ENCODE measurements at regions not wholly inside any gene's neighbourhood (a gene's known extent, or its start where the extent isn't known, plus 50 kb on each side); places are given as distances from the start of the nearest gene placed in this dataset.

DNA sequence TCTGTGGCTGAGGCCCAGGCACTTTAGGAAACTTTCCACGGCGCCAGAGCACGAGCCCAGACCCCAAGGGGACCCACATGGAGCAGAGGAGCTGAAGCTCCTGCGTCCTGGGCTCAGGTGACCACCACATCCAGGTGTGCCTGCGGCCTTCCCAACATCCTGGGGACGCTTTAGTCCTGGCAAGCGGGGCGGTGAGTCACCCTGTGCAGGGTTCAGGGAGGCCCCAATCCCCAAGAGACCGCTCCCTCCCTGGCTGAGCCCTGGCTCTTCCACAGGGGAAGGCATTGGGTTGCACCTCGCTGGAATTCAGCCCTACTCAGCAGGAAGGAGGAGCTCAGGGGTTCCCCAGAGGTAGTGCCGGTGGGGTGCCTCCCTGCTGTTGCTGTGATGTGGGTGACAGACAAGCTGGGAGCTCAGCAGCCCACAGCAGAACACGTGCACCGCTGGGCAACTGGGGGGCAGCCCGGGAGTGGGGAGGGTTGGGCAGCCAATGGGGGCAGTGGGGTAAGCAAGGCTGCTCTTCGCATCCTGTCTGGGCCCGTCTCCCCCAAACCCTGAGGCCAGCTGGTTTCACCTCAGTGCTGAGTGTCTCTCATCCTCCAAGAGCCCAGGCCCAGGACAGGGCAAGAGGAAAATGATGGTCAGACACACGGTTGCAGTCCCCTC is 802.8 kb downstream of the BRD1 start:
- no peak for DNase-seq

DNA sequence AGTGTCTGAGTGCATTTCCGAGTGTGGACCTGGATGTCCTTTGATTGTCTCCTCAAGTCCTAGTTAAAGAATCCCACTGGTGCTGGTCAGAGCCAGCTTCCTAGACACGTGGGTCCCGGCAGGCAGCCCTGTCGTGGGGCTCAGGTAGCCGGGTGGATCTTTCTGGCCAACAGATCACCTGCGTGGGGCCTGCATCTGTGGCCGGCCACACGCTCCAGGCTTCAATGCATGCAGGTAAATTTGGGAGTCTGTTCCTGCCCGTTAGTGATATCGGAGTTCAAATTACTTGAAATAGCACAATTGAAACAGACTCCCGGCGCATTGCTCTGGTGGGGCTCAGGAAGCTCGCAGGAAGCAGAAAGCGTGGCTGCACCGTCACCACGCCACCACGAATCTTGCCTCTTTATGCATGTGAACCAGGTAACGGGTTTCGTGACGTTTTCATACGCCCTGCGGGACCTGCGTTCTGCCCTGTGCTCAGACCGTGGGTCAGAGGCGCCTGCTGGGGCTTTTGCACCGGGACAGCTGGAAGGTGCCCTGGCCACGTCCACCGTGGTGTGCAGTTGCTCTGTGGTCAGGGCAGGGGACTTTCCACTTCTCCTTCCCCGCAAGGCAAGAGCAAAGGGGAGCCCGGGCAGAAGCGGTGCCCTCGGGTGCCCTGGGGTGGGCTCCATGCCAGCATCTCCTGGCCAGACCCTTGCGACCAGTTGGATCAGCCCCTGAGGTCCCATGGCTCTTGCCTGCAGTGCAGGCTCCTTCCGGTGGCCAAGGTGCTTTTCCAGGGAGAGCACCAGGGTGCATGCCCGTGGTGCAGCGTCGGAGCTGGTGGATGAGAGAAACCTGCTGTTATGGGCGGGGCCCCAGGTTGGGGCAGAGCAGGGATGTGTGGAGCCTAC is 803.5 kb downstream of the BRD1 start:
- no peak for DNase-seq

DNA sequence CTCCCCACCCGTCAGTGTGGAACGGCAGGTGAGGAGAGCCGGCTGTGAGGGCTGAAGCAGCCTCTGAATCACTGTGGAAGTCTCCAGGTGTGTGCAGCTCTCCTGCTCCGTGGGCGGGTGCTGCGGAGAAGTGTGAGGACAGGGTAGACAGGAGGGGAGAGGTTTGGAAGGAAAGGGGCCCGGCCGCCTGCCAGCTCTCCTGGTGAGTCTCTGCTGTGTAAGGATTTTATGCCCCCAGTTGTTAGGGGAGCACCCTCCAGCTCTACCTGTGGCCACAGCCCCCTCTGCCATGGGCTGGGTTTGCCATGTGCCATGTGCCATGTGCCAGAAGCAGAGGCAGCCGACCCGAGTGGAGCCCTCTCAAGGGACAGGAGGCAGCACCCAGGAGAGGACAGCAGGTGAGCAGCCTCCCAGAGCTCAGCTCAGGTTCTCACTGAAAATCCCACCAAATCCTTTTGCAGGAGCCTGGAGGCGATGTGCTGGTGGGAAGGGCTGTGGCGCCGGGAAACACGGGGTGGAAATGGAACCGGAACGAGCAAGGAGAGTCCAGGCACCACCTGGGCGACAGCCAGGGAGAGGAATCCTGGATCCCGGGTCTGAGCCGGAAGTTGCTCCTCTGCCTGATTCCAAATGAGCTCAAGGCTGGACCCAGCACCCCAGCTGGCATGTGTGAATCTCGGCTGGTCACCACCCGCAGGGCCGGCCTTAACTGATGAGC is 804.4 kb downstream of the BRD1 start:
- DNase-seq: no peak

DNA sequence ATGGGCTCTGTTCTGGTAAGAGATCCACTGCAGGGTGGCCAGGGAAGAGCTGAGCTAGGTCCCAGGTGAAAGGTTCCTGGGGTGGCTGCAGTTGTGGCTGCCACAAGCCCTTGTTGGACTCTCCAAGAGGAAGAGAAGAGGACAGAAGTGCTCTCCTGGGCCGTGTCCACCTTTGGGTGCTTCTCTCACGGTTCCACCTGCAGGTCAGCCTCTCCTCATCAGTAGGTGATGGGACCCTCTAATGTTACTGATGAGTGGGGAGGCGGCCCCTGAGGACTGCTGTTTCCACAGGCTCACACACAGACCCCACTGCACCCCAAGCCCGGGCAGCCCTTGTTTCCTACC is 804.9 kb downstream of the BRD1 start:
- DNase-seq: no peak

DNA sequence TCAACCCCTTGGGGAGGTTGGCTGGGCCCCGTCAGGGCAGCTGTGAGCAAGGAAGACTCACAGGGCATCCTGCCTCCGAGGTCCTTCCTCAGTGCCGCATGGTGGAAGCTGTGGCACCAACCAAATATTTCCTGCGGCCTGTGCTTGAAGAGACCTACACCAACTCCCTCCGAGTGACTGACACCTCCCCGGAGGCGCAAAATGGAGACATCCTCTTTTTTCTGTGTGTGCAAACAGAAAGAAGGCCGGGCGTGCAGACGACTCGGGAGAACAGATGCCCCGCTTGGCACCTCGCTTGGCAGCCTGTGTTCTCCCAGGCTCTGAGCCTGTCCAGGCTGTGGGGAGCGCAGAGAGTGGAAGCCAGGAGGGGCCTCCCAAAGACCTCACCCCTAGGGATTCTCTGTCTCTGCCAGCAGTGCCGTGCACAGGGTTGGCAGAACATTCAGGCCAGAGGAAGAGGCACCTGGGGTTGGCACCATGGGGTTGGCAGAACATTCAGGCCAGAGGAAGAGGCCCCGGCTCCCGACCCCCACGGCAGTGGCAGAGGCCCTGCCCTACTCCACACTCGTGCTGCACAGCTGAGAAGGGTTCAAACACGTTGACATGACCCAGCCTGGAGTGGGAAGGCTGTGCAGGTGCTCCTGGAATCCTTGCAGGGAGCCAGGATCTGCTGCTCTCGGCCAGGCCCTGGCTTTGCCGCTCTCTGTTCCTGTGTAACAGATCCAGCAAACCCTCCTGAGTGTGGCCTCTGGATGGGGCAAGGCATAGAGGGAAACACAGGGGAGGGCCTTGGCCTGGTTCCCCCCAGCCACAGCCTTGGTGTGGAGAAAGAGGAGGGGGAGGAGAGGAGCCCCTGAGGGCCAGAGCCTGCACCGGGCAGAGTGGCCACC is 805.5 kb downstream of the BRD1 start:
- no peak for DNase-seq

DNA sequence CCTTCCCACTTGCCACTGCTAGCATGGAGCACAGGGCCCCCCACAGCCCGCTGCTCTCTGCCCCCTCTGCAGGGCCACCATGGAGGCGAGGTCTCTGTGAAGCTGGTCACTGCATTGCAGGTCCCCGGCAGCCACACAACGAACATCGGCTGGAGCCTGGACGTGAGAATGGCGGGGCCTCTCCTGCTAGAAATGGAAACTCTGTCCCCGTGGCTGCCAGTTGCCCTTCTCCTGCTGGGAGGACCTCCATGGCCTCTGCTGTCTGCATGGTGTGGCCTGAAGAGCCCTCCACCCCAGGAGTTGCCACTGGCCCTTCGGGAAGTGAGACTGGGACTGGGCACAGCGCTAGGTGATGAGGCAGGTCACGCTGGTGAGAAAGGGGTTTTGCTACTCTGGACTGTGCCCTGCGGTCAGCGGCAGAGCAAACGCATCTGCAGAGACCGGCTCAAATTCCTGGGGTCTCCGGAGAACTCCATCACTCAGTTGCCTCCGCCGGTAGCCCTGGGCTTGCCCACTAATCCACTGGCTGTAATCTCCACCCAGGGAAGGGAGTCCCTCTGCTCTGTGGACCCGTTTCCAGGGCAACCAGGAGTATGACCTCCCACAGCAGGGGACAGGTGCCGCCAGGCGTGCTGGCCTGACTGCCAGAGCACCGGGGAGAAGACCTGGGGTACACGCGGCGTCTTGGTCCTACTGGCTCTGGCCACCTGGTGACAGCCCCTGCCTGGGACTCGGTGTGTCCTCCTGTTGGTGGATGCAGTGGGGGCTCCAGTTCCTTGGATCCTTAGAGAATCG is 806.3 kb downstream of the BRD1 start:
- DNase-seq: no peak

DNA sequence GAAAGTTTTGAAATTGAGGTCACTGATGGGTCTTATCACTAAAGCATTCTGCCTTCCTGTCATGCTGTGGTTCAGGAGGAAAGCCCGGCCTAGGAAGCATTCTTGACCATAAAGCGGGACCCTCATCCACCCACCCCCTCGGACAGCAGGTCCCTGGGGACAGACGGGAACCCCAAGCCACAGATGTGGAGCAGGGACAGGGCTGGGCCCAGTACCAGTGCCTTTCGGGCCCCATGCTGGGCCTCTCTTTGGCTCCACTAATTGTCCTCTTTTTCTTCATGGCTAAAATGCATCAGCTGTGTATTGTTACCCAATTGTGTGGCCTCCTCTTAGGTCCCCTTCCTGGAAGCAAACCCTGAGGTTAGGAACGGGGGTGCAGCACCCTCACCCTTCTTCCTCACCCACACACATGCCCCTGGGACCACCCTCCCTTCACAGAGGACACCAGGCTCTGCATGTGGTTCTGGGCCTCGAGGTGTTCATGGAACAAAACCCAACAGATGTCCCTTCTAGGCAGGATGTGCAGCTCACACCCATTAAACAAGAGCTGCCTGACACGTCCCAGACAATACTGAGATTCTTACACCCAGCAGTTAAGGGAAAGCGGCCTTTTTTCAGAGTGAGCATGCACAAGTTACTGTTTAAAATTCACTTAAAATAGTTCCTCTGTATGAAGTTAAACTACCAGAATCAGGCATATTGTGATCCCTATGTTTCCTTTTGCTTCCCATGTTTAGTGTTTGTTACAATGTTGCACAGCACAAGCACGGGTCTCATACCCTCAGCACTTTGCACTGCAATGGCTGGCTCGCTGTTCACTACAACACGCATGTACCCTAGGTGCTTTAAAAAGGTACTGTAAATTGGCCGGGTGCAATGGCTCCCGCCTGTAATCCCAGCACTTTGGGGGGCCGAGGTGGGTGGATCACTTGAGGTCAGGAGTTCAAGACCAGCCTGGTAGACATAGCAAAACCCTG is 807.6 kb downstream of the BRD1 start:
- no peak for DNase-seq

DNA sequence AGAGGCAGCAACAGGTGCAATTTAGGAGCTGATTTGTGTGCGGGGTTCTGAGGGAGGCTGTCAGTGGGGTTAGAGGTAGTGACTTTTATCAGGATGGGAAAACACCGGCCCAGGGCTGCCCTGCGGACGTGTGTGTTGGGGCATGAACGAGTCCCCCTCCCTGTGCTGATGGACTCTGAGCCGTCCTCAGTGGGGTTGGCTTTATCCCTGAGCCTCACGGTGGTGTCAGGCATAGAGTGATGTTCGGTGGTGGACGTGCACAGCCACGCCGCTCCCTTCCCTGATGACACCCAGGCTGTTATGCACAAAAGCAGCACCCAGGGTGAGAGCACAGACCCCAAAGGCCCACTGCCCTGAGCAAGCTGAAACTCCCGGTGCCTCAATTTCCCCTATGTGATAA is 809.1 kb downstream of the BRD1 start:
- DNase-seq: no peak

DNA sequence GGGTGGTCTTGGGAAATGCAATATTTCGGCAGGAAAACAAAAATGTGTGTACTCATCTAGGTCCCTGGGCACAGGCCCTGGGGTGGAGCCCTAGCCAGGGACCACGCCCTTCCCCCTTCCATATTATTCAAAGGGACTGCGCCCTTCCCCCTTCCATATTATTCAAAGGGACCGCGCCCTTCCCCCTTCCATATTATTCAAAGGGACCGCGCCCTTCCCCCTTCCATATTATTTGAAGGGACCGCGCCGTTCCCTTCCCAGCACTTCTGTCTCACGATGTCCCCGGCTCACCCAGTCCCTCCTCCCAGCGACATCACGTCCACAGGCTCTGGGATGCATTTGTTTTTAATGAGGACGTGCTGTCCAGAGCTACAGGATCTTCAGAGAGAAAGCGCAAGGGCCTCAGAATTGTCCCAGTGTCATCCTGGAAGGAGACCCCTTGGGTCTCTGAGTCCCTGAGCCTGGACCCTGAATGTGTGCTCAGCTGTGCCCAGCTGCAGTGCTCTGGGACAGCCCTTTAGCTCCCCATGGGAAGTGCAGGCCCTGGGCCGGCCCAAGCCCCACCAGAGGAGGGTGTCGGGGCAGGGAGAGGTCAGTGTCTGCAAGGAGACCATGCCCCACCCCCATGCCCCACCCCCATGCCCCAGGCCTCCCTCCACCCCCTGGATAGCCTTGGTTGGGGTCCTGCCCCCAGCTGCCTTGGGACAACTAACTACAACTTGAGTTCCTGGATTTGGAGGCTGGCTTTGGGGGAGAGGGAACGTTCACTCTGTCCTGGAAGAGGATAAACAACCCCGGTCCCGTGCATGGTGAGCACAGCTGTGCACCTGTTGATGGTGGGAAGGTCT is 810.0 kb downstream of the BRD1 start:
- no peak for DNase-seq

DNA sequence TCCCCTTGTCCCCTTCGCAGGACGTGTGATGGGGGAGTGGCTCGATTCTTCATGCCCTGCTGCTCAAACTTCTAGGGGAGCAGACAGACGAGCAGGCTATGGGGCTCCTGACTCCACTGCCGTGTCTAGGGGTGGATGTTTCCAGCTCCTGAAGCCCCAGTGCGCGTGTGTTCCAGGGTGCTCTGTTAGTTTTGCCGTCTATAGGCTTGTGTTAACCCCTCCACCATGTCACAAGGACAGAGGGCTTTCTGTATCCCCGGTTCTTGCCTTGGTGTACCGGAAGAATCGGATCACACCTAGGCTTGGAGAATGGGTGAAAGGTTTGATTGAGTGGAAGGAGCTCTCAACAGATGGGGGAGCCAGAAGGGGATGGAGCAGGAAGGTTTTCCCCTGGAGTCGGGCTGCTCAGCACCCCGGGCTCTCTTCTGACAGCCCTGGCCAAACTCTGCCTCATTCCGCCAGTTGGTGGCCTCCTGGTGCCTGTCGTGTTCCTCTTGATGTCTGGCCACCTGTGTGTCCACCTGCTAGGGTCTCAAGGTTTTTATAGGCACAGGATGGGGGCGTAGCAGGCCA is 810.7 kb downstream of the BRD1 start:
- no peak for DNase-seq

DNA sequence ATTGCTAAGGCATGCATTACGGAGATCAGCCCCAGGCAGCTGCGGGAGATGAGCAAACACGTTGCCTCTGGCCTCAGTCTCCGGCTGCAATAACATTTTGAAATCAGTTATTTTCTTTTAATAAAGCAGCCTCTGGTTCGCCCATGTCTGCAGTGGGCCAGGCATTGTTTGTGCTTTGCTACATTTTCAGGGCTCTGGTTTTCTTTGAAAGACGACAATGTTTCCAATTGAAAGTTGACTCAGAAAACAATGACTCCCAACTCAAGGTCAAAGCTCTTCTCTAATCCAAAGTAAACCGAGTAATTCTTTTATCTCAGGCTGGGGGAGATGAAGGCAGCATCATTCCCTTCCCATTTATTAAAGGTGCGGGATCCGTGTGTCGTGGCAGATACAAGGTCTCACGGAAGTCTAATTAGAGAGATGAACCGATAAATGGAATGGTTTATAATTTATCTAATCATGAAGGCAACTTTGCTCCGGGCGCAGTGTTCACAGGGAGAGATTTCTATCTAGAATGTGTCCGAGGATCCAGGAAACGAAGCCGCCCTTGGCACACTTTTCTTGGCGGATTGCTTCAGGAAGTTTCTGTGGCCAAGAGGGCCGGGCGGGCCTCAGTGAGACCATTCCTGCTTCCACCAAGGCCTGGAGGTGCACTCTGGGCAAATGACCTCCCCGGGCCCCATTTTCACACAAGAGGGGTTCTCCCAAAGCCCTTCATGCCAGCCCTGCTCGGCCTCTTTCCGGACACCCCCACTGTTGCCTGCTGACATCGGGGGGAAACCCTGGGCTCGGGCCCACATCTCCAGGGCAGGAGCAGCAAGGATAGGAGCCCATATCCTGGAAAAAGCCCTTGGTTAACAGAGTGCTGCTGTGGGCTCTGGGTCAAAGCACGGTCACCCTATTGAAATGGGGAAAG is 811.4 kb downstream of the BRD1 start:
- DNase-seq: no peak

DNA sequence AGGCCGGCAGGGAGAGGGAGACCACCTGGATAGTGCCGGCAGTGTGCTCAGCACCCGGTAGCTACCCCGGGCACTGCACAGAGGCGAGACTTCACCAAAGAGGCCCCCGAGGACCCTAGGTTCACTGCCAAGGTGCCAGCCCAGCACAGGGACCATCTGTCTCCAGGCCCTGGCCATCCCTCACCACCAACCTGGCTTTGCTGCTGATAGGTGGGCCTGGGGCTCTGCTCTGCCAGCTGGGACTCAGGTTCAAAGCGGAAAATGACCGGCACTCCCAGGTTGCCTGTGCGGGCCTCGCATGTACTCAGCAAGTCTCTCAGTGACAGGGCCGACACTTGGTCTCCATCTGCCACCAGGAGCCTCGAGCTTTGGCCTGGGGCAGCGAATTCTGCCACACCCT is 812.2 kb downstream of the BRD1 start:
- DNase-seq: no peak

DNA sequence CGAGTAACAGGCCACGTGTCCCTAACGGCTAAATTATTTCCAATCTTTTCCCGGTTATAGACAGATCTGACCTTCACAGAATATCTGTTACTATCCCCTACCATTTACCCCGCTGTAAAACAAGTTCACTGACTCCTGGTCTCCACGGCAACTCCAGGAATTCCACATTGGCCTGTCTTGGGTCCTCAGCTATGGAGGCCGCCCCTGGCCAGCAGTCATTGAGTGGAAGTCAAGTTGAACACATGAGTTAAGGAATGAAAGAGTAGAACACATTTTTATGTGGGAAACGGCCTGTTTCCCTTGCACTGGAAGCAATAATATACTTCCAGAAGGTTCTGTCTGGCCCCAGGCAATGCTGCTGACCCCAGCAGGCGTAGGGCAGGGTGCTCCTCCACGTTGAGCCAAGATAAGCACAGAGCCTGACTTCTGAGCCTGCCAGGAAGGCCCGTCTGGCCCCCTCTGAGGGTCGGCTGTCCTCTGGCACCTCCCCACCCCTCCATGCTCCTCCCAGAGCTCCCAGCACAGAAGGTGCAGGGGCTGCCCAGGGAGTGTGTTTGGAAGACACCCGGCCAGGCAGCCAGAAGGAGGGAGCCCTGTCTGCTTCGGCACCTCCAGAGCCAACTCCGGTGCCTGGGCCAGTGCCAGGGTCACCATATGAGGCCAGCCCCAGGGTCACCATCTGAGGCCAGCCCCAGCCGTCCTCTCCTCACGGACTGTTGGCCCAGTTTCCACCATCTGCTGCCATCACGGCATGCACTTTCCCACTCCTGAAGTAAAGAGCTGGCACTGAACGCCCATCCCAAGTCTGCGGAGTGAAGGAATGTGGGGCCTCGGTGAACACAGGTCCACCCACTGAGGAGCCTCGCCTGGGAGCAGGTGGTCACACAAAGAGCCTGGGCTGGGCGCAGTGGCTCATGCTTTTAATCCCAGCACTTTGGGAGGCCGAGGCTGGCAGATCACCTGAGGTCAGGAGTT is 813.2 kb downstream of the BRD1 start:
- DNase-seq: no peak

DNA sequence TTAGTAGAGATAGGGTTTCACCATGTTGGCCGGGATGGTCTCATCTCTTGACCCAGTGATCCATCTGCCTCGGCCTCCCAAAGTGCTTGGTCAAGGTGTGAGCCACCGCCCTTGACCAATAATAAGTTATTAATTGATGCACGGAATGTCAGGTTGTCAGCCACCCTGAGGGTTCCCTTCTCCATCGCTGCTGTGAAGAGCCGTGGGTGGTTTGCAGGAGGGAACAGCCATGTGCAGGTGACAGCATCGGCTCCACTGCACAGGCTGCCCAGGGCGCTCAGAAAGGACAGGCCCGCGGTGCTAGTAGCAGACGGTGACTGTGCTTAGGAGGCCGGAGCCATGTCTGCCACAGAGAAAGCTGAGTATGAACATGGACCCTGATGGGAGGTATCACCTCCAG is 814.0 kb downstream of the BRD1 start:
- DNase-seq: no peak

DNA sequence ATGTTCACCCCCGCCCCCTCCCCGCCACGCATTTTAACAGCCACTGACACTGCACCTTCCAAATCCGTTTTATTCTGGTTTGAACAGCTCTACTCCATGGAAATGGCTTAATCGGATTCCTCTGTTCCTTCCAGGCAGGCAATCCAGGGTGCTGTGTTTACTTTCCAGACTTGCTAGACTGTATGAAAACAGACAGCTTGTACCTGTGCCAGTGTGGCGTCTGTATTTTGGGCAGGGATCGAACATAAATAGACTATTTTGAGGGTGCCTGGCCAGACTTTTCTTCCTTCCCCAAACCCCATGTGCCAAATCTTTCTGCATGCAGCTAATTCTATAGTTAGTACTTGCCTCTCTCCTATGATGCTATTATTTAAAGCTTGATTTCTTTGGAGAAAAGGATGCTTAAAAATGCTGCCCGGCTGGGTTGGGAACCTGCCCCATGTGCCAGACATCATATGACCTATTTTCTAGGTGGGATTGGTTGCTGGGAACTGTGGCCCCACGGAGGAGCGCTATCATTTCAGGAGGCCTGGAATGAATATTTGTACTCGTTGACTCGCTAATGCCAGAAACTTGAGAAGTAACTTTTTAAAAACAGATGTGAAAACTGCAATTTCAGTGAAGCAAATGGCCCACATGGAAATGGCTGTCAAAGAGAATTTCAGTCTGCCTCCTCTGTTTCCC is 814.8 kb downstream of the BRD1 start:
- no peak for DNase-seq

All from stimulated activated CD4-positive, alpha-beta T cell treated with anti-CD3 and anti-CD28 coated beads, Interleukin-4, amount 100 ng/mL, for 24 hours (primary cell).